Fibroblast of skin of right biceps (primary cell): ENCODE measurements at regions not wholly inside any gene's neighbourhood (a gene's known extent, or its start where the extent isn't known, plus 50 kb on each side); places are given as distances from the start of the nearest gene placed in this dataset.
"Not testable (repeated sequence)": the region's sequence is repeated elsewhere in the genome, so short reads cannot be mapped to it uniquely, and the experiment has no call there.

Source experiments
- DNase-seq: peaks from one replicate; pipeline ENCODE4 v3.0.0-alpha.2; 2013

DNA sequence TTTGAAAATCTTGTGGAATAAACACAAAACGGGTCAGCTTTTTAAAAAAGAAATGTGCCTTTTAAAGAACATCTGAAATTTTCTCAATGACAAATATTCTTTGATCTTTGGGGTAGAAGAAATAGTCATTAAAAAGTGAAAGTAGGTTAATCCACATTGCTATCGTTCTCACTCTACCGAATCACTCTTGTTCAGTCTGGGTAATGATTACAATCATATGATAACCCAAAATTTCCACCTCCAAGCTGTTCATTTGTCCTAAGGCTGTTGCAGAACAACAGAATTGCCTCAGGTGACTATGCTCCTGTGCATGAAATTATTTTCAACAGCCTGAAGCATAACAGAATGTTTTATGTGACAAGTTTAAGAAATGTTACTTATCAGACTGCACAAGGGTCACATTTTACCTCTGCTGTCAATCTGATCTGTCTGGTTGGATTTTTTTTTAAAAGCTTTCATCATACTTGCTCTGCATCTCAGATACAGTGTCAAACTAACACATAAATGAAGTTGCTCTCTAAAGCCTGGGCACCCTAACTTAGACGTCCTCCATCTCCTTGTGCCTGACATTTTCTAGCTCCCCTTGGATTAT, 227.3 kb downstream of the LURAP1L start:
- DNase-seq = no peak

DNA sequence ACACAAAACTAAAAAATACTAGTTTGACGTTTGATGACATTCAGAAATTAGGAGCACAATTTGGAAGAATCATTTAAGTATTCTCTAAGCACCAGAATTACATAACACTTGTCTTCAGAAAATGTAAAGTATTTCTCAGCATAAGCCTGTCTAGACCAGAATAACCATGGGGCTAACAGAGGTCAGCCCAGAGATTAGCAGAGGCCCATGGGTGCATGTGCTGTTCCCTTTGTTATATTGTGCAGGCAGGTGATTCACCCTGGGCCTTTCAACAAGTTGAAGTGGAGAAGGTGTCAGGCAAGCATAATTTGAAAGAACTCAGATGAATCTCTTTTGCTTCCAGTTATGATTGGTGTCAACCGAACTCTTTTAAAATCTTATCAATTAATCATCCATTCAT, 227.9 kb downstream of the LURAP1L start:
- no peak for DNase-seq

DNA sequence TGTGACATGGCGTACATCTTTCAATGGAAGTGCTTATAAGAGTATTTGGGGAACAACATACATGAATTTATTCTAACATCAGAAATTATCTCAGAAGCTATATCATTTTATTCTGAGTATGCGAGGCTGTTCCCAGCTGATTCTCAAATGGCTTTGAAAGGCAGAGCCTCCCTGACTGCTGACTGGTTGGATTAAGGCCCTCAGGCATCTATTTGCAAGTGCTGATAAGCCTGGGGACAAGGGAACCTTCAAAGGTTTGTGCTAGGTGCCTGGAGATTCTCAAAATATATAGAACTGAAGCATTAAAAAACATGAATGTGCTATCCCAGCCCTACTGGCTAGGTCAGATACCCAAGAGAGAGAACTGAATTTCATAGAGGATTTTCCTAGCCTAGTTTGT, 235.1 kb downstream of the LURAP1L start:
- DNase-seq = no peak

DNA sequence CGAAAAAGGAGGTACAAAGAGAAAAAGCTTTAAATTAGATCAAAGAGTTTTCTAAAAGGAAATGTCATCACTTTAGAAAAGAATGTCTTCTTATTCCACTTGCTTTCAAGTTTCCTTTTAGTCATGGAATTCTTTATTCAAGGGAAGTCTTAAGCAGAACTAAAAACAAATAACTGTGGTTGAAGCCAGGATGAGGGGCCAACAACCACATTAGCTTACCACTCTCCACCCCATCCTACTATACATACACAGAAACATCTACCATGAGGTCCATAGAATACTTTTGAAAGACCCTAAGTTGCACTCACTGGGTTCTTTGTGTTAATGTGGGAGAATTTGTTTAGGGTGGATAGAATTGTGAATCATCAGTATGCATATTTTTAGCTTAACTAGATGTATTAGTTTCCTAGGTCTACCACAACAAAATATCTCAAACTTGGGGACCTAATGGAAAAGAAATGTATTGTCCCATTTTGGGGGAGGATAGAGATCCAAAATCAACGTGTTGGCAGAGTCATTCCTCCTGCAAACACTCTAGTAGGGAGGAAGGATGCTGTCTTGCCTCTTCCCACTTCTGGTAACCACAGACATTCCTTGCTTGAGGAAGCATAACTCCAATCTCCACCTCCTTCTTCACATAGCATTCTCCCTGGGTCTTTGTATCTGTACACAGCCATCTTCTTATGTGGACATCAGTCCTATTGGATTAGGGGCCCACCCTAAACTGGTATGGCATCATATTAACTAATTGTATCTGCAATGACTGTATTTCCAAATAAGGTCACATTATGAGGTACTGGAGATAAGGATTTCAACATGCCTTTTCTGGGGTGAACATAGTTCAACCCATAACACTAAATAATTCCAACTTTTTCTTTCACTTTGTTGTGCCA, 239.4 kb downstream of the LURAP1L start:
- DNase-seq = peak; percentile 75

DNA sequence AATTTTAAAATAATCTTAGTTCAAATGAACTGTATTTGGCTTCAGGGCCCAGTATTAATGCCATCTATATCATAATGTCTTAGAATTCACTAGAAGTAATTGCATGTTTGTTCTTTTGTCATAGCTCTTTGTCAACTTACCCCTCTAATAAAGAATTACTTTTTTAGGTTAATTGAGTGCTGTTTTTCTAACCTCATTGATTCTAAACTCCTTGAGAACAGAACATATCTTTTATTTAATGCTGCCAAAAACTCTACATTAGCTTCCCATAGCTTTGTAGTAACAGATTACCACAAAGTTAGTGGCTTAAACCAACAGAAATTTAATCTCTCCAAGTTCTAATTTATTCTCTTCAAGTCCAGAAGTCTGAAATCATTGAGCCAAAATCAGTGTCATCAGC, 242.4 kb downstream of the LURAP1L start:
- no peak for DNase-seq

DNA sequence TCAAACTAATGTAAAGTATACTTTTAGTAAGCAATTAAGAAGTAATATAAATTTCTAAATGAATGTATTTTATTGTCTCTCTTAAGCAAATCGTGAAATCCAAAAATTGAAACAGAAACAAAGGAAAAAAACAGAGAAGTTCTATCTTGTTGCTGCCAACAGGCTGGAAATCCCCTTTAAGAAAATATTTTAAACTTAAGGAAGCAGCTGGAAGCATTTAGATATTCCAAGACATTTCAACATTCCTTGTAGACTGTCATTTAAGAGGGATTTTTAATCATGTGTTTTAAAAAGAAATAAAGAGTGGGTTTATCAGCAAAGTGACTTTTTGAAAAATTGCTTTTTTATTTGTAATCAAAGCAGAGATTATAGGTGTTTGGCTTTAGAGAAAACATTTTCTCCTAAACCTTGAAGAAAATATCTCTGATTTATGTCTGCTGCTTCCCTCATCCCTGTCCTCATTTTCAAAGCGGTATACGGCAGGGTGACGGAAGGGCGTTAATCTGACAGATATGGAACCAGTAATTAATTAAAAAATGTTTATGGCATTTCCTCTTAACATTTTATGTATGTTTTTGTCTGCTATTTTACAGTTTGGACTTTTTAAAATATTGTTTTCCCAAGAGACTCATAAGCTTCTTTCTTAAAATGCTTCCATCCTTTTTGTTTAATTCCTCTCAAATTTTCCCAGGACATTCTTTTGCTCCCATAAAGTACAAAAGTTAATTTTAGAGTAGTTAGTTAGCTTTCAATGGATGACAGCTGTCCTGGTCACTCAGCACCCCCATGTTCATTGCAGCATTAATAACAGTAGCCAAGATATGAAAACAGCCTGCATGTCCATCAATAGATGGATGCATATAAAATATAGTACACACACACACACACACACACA, 245.6 kb downstream of the LURAP1L start:
- DNase-seq = no peak

DNA sequence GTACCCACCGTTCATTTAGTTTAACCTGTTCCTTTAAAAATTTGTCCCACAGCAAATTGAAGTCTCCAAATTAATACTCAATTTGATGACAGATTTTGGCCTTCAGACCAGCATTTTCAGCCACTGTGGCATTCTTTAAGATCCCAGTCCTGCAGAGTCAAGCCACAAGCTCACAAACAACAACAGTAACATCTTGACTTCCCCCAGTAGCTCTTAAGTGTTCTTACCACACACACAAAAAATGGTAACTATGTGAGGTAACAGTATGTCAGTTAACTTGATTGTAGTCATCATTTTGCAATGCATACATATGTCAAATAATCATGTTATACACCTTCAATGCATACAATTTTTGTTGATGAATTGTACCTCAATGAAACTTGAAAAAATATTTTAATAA, 247.9 kb downstream of the LURAP1L start:
- no peak for DNase-seq

DNA sequence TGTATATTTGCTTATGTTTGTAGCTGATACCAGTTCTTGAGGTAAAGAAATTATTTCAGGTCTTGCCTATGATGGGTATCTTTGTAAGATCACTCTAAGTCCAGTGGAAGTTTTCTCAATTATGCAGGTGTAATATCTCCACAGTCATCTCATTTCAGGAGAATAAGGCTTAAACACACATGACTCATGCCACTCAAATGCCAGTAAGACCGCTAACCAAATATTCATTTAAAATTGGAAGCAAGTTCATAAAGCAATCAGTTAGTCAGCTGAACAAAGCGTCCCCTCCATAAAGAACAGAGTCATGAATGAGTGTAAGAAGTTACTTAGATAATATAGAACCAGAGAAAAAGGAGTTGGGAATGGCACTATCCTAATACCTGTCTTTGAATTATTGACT, 248.7 kb downstream of the LURAP1L start:
- DNase-seq = peak; percentile 14

DNA sequence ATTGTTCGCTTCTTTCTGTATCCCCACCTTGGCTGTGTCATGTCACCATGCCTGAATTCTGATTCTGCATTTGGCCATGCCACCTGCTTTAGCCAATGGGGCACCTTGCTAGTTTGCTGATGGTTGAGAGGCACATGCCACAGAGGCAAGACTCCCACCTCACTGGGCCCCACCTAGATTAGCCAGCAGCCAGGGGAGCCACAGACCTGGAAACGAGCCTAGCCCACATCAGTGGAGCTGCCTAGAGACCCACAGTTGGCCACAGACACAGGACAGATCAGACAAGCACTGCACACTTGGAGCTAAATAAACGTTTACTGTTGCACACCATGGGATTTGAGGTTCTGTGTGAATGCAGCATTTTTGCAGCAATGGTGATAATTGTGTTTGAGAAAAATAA, 252.1 kb downstream of the LURAP1L start:
- no peak for DNase-seq

DNA sequence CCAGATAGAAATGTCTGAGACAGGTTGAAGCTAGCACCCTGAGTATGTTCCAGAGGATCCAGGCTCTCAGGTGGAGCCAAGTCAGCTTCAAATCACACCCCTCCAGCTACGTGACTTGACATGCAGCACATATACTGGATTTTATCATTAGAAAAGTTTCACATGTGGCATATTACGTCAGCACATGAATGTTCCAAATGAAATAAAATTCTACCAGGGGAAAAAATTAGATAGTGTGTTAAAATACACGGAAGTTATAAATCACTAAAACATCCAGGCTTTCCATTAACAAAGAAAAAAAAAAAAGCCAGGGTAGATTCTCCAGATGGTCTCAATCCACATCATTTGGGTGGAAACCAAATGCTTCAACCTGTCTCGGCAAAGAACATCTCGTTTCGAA, 251.6 kb downstream of the MPDZ start:
- DNase-seq = peak; percentile 21

DNA sequence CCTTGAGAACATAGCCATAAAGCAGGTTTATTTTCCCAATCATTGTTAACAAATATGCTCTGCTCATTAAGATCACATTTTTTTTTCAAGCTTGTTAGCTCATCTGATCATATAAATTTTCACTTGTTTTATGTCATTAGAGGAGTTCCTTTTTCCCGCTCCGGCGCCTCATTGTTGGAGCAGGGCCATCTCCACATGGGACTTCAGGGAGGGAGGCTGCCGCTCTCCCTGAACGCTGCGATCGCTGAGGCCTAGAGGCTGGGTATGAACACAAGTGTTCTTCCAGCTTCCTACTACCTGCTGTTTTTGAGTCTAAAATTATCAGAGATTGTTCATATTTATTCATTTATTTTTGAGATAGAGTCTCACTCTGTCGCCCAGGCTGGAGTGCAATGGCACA, 246.9 kb downstream of the MPDZ start:
- no peak for DNase-seq

DNA sequence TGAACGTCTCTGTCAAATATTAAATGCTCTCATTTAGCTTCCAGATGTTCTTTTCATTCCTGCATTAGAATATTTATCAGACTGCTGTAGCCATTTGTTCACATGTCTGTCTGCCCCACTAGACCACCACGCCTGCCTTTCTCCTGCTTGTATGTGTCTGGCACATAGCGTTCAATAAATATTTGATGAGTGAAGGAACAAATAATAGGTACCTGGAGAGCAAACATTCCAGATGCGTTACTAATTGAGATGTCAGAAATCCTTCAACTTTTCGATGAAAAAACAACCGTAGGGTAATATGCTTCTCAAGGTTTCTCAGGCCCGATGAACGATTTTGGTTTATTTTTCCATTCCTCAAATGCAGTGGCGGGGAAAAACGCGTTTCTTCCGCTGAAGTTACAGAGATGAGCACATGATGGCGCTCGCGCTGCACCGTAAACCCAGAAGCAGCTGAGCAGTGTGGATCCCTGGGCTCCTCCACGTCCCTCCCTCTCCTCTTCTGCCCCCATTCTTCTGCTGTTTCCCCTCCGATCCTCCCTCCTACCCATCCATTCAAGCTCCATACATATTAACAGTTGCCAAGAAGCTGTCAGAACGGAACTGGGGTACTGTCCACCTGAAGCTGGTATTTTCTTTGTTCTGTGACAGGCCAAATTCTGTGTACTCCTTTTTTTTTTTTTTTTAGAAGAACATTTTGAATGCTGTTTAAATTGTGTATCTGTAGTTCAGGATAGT, 245.4 kb downstream of the MPDZ start:
- peak; percentile 64 for DNase-seq

DNA sequence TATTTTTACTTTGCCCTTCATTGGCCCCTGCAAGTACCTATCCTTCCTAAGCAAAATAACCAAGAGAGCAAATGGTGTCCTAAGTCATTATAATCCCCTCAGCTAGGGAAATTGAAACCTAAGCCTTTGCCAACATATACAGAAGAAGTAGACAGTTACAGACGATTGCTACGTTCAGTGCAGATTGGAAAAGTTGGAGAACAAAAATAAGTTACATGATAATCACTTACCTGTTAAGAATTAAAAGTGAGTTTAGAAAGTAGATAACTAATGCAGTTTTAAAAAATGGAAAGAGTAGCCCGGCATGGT, 244.8 kb downstream of the MPDZ start:
- no peak for DNase-seq

DNA sequence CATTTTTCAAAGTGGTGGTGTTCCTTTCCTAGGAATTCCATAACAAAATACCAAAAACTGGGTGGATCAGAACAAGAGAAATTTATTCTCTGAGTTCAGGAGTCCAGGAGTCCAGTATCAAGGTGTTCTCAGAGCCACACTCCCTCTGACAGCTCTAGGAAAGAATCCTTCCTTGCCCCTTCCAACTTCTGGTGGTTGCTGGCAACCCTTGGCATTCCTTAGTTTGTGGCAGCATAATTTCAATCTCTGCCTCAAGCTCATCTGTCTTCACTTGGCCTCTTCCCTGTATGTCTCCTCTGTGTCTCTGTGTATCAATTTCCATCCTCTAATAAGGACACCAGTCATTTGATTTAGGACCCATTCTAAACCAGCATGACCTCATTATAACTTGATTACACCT, 243.7 kb downstream of the MPDZ start:
- DNase-seq = no peak

DNA sequence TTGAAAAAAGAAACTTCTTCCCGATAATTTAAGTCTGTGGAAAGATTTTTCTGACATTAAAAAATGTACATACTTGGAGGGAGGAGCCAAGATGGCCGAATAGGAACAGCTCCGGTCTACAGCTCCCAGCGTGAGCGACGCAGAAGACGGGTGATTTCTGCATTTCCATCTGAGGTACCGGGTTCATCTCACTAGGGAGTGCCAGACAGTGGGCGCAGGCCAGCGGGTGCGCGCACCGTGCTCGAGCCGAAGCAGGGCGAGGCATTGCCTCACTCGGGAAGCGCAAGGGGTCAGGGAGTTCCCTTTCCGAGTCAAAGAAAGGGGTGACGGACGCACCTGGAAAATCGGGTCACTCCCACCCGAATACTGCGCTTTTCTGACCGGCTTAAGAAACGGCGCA, 241.7 kb downstream of the MPDZ start:
- not testable (repeated sequence) for DNase-seq

DNA sequence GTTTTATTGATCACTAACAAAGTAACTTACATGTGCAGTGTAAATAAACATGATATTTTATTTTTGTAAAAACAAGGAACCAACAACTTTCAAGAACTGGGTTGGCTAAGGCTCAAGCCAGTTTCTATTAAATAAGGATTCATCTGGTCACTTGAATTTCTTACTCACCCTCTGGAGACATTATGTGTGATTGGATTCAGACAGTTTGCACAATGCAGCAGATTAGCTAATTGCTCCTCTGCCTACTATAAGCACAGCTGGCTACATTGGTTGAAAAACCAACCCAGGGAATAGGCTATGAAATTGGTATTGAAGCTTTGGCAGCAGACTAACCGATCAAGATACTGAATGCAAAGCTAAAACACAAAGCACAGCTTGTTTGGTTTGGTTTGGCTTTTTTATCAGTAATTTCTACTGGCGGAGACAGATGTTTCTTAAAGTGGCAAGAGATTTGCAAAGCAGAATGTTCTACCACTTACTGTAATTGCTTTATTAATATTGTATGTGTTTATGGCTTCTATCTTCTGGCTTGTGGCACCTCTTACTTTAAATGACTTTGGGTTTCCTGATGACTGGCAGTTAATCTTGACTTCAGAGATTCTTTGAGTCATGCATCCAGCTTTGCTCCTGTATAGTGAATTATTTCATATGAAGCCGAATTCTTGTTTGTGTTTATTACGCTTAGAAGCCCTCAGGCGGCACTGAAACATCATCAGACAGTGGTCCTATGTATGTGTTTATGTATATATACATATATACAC, 231.5 kb downstream of the MPDZ start:
- DNase-seq = no peak

DNA sequence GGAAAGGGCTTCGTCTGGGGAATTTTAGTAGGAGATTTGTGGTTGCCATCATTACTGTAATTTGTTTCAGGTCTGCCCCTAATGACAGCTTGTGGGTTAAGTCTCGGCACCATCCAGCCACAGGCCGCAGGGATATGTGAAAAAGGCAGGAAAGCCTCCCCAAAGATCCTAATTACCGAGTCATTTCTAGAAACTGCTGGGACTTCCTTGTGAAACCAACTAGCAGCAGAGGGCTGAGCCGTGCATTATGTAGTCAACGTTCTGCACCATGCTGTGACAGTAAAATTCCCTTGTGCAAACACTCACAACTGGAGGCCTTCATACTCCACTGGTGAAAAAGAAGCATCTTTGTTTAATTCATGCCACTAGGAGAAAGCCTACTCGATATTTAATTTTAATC, 230.3 kb downstream of the MPDZ start:
- DNase-seq = peak; percentile 46

DNA sequence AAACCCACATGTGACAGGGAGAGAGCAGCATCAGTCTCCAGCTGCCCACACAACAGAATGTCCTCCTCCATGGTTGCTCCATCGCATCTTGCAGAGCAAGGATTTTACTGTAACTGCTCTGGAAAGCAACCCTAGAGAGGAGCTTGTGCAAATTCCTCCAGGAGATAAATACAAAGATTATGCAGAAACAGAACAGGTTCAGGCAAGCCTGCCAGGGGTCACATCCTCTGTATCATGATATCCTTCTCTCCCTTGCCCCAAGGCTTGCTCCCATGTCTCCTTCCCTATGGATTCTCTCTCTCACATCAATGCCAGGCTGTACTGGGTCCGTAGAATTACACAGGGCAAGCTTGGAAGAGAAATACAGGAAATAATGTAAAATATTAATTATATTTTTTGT, 226.0 kb downstream of the MPDZ start:
- no peak for DNase-seq

DNA sequence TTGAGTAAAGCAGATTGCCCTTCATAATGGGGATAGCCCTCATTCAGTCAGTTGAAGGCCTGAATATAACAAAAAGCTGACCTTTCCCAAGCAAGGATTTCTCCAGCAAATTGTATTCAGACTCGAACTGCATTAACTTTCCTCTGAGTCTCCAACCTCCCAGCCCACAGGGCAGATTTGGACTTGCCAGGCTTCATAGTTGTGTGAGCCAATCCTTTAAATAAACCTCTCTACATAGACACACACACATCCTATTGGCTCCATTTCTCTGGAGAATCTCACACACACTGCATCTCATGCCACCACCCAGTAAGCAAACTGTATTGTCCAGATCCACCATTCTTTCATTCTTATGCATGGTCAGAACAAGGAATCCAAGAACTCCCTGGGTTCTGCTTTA, 225.1 kb downstream of the MPDZ start:
- no peak for DNase-seq
